Uterus (tissue), 2 donors: ENCODE measurements at regions not wholly inside any gene's neighbourhood (a gene's known extent, or its start where the extent isn't known, plus 50 kb on each side); places are given as distances from the start of the nearest gene placed in this dataset.

Experiments used
- CTCF ChIP-seq, 4 experiments: fragments of 200-600 bp in 2 of 4; fragments of 450-650 bp in 2 of 4; sonication (generic) in 2 of 4; IDR thresholded peaks; one replicate each; pipeline ENCODE4 v1.5.1; 2016 to 2019; ENCODE audit warnings: antibody characterized with exemption in 4 of 4, mild to moderate bottlenecking in 2 of 4, moderate library complexity in 1 of 4
- POLR2A ChIP-seq, 2 donors: fragments of 450-650 bp; IDR thresholded peaks; one replicate each; pipeline ENCODE4 v1.6.1; 2016; ENCODE audit warnings: antibody characterized with exemption in 2 of 2, mild to moderate bottlenecking in 1 of 2, moderate library complexity in 1 of 2

- no peak for TF ChIP-seq CTCF (IDR thresholded peaks at IDR 0.05)
- no peak for TF ChIP-seq POLR2A (IDR thresholded peaks at IDR 0.05)
Measured at GRCh38 chr22:48265000-48265625, 1502.7 kb downstream of the TBC1D22A start.
